Erythroblast (primary cell): ENCODE measurements at regions not wholly inside any gene's neighbourhood (a gene's known extent, or its start where the extent isn't known, plus 50 kb on each side); places are given as distances from the start of the nearest gene placed in this dataset.

Experiments
- GATA1 ChIP-seq: IDR thresholded peaks from 2 replicates; pipeline ENCODE4 v1.6.1; 2011; ENCODE audit warnings: low read depth, mild to moderate bottlenecking, control low read depth, low read length, moderate library complexity
- POLR2A ChIP-seq: IDR thresholded peaks from 2 replicates; pipeline ENCODE4 v1.6.1; 2011; ENCODE audit warnings: mild to moderate bottlenecking, low read length

GRCh38 chr12:113724794-113725556, 241.2 kb downstream of the RBM19 start:
- TF ChIP-seq POLR2A = no peak
- TF ChIP-seq GATA1 = no peak
